ENCODE measurements at regions not wholly inside any gene's neighbourhood (a gene's known extent, or its start where the extent isn't known, plus 50 kb on each side); places are given as distances from the start of the nearest gene placed in this dataset.

DNA sequence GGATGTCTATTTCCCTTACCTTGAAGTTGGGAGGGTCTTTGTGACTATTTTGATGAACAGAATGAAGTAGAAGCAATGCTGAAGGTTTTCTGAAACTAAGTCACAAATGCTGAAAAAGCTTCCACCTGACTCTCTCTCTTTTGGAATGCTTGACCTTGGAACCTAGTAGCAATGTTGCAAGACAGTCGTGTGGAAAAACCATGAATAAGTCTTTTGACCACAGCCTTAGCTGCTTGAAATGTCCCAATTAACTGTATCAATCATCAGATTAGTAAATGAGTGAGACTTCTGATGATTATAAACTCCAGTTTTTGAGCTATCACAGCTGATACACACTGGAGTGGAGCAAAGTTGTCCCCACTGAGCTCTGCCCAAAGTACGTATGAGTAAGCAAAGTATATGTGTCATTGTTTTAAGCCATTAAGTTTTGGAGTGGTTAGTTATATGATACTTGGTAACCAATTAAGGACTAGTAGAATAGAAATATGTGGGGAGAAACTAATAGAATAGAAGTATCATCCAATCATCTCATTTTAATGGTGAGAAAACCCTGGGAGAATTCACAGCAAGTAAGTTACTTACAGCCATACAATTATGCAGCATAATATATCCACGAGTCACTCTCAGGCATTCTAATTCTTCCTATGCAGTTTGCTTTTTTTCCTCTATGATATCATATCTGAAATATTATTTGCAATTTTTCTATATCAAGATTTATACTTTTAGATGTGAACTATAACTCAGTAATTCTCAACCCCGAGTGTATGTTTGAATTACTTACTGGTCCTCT is 1010.6 kb downstream of the ROBO2 start:
- Histone ChIP-seq H3K4me3 (no peak overlapping the region), H3K9me3 (no peaks in the 10 kb centered on the region), H3K4me1 (ENCODE audit: low read depth) (no peaks in the 10 kb centered on the region), H3K36me3 (ENCODE audit: low read depth) (no peaks in the 10 kb centered on the region)
- TF ChIP-seq, protein P1, sequence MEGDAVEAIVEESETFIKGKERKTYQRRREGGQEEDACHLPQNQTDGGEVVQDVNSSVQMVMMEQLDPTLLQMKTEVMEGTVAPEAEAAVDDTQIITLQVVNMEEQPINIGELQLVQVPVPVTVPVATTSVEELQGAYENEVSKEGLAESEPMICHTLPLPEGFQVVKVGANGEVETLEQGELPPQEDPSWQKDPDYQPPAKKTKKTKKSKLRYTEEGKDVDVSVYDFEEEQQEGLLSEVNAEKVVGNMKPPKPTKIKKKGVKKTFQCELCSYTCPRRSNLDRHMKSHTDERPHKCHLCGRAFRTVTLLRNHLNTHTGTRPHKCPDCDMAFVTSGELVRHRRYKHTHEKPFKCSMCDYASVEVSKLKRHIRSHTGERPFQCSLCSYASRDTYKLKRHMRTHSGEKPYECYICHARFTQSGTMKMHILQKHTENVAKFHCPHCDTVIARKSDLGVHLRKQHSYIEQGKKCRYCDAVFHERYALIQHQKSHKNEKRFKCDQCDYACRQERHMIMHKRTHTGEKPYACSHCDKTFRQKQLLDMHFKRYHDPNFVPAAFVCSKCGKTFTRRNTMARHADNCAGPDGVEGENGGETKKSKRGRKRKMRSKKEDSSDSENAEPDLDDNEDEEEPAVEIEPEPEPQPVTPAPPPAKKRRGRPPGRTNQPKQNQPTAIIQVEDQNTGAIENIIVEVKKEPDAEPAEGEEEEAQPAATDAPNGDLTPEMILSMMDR (IDR thresholded peaks at IDR 0.05) = no peak
- ATAC-seq (no peak), DNase-seq (no peak)
- intact Hi-C loops (cut with DNase I, micrococcal nuclease) = no loop called here

- no peak for DNase-seq
- no peak for ATAC-seq
- TF ChIP-seq, protein P1 (IDR thresholded peaks at IDR 0.05) = no peak
- no peaks in the 10 kb centered on the region for H3K9me3 ChIP-seq
- H3K4me3 ChIP-seq = no peak overlapping the region
- intact Hi-C loops (cut with DNase I, micrococcal nuclease) = no loop called here
- H3K36me3 ChIP-seq (ENCODE audit: low read depth) = no peaks in the 10 kb centered on the region
- no peaks in the 10 kb centered on the region for H3K4me1 ChIP-seq (ENCODE audit: low read depth)
These were observed 1012.8 kb downstream of the ROBO2 start for GRCh38 chr3:78052746-78053145.

DNA sequence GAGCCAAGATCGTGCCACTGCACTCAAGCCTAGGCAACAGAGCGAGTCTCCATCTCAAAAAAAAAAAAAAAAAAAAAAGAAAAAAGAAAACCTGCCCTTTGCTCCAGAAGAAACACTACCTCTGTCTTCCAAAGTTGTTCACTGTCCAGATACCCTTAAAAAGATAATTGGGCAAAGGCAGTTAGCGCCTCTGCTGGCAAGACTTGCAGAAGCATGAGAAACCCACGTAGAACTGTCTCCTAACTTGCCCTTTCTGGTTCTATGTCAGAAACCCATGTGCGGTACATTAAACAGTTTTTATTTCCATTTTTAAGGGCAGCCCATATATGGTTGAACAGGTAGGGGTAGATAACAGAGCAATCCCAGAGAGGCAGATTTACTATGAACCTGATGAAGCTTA is 1026.4 kb downstream of the ROBO2 start:
- TF ChIP-seq, protein P1 (IDR thresholded peaks at IDR 0.05) = no peak
- no peaks in the 10 kb centered on the region for H3K4me1 ChIP-seq (ENCODE audit: low read depth)
- intact Hi-C loops (cut with DNase I, micrococcal nuclease) = no loop called here
- no peaks in the 10 kb centered on the region for H3K9me3 ChIP-seq
- no peaks in the 10 kb centered on the region for H3K36me3 ChIP-seq (ENCODE audit: low read depth)
- no peak for ATAC-seq
- DNase-seq = no peak
- H3K4me3 ChIP-seq = no peak overlapping the region

- TF ChIP-seq, protein P1 (IDR thresholded peaks at IDR 0.05) = no peak
- DNase-seq = no peak
- Histone ChIP-seq H3K4me1 (ENCODE audit: low read depth) (no peaks in the 10 kb centered on the region), H3K9me3 (no peaks in the 10 kb centered on the region), H3K4me3 (no peak overlapping the region), H3K36me3 (ENCODE audit: low read depth) (no peaks in the 10 kb centered on the region)
- intact Hi-C loops (cut with DNase I, micrococcal nuclease) = no loop called here
- no peak for ATAC-seq
These were observed 1030.3 kb downstream of the ROBO2 start for GRCh38 chr3:78070188-78070587.

DNA sequence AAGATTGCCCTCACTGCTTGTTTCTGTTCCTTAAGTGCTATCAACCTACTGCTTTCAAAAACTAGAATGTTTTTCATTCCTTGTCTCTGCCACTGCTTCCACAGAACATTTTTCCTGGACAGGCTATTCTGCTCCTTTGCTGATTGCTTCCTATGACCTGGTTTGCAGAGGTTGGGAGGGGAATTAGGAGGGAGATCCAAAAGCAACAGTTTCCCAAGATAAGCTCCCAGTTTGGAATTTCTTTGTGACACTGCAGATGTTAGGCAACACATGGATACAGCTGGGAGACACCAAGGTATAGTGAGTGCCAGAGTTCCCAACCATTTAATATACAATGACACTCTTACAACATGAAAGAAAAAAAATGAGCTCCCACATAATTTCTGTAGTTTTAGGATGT is 1036.5 kb downstream of the ROBO2 start:
- Histone ChIP-seq H3K36me3 (ENCODE audit: low read depth) (no peaks in the 10 kb centered on the region), H3K4me3 (no peak overlapping the region), H3K4me1 (ENCODE audit: low read depth) (no peaks in the 10 kb centered on the region), H3K9me3 (no peaks in the 10 kb centered on the region)
- intact Hi-C loops (cut with DNase I, micrococcal nuclease) = no loop called here
- no peak for DNase-seq
- TF ChIP-seq, protein P1 (IDR thresholded peaks at IDR 0.05) = no peak
- no peak for ATAC-seq

Data from mucosa of descending colon (tissue), 3 donors.